ENCODE measurements at regions not wholly inside any gene's neighbourhood (a gene's known extent, or its start where the extent isn't known, plus 50 kb on each side); places are given as distances from the start of the nearest gene placed in this dataset.

GRCh38 chr9:135343136-135343535 lies 136.4 kb upstream of the PPP1R26 start:
- Histone ChIP-seq H3K27ac (ENCODE audit: low read length) (no peak overlapping the region), H3K9me3 (ENCODE audit: control insufficient read depth, insufficient read depth, low read depth, low read length) (no peaks in the 10 kb centered on the region), H3K4me3 (ENCODE audit: low read depth in 2 of 2, low read length in 2 of 2) (no peak overlapping the region), H3K4me1 (ENCODE audit: control insufficient read depth, insufficient read depth, low read length) (no peaks in the 10 kb centered on the region), H3K27me3 (ENCODE audit: control insufficient read depth, insufficient read depth, low read length) (no peaks in the 10 kb centered on the region; the same call in 1 of the 2 replicates), H3K36me3 (ENCODE audit: control insufficient read depth, insufficient read depth, low read length) (no peaks in the 10 kb centered on the region)
- DNase-seq (ENCODE audit: low read depth, low spot score) (no peak), ATAC-seq (no peak)
- CTCF ChIA-PET, result no interaction called here
- BruUV-seq (replicated peaks), result no TSS peak
- in situ Hi-C loops (cut with HindIII; ENCODE audit: low pct_unique_long_range_greater_than_20kb, low sequenced_read_pairs), result no loop called here
- intact Hi-C loops (cut with micrococcal nuclease; ENCODE audit: unreplicated experiment), result loop anchor here (5.0 kb wide), 2 partner anchors 69 to 256 kb away; partner anchors contain the start of gene OLFM1
- POLR2A ChIA-PET, result no interaction called here
- TF ChIP-seq POLR2AphosphoS5 (IDR thresholded peaks at IDR 0.05; ENCODE audit: low read depth, low read length), result no peak
- TF ChIP-seq SIN3A (IDR thresholded peaks at IDR 0.05; ENCODE audit: borderline replicate concordance, insufficient read depth, low read depth, low read length), result no peak

GRCh38 chr9:135343837-135344522 lies 135.6 kb upstream of the PPP1R26 start:
- no peaks in the 10 kb centered on the region for H3K36me3 ChIP-seq (ENCODE audit: control insufficient read depth, insufficient read depth, low read length)
- no peaks in the 10 kb centered on the region for H3K9me3 ChIP-seq (ENCODE audit: control insufficient read depth, insufficient read depth, low read depth, low read length)
- no peaks in the 10 kb centered on the region for H3K4me1 ChIP-seq (ENCODE audit: control insufficient read depth, insufficient read depth, low read length)
- POLR2A ChIA-PET, result no interaction called here
- in situ Hi-C loops (cut with HindIII; ENCODE audit: low pct_unique_long_range_greater_than_20kb, low sequenced_read_pairs) (no loop called here), intact Hi-C loops (cut with micrococcal nuclease; ENCODE audit: unreplicated experiment) (loop anchor here (5.0 kb wide), 2 partner anchors 68 to 257 kb away; partner anchors contain the start of gene OLFM1)
- H3K4me3 ChIP-seq (ENCODE audit: low read depth in 2 of 2, low read length in 2 of 2), result no peak overlapping the region
- H3K27ac ChIP-seq (ENCODE audit: low read length), result no peak overlapping the region
- DNase-seq (ENCODE audit: low read depth, low spot score) (peak; percentile 10), ATAC-seq (peak; percentile 89)
- BruUV-seq (replicated peaks), result no TSS peak
- CTCF ChIA-PET, result no interaction called here
- TF ChIP-seq POLR2AphosphoS5 (IDR thresholded peaks at IDR 0.05; ENCODE audit: low read depth, low read length), result no peak
- peak; percentile 92 for TF ChIP-seq CTCF (IDR thresholded peaks at IDR 0.05)
- H3K27me3 ChIP-seq (ENCODE audit: control insufficient read depth, insufficient read depth, low read length), result no peaks in the 10 kb centered on the region; the same call in 1 of the 2 replicates

- Histone ChIP-seq H3K27me3 (ENCODE audit: control insufficient read depth, insufficient read depth, low read length) (no peaks in the 10 kb centered on the region; the same call in 1 of the 2 replicates), H3K4me1 (ENCODE audit: control insufficient read depth, insufficient read depth, low read length) (no peaks in the 10 kb centered on the region), H3K36me3 (ENCODE audit: control insufficient read depth, insufficient read depth, low read length) (no peaks in the 10 kb centered on the region), H3K9me3 (ENCODE audit: control insufficient read depth, insufficient read depth, low read depth, low read length) (no peaks in the 10 kb centered on the region), H3K4me3 (ENCODE audit: low read depth in 2 of 2, low read length in 2 of 2) (no peak overlapping the region), H3K27ac (ENCODE audit: low read length) (no peak overlapping the region)
- no peak for DNase-seq (ENCODE audit: low read depth, low spot score)
- CTCF ChIA-PET, result no interaction called here
- ATAC-seq, result no peak
- no TSS peak for BruUV-seq (replicated peaks)
- POLR2A ChIA-PET, result no interaction called here
- in situ Hi-C loops (cut with HindIII; ENCODE audit: low pct_unique_long_range_greater_than_20kb, low sequenced_read_pairs) (no loop called here), intact Hi-C loops (cut with micrococcal nuclease; ENCODE audit: unreplicated experiment) (loop anchor here (5.0 kb wide), 2 partner anchors 68 to 257 kb away; partner anchors contain the start of gene OLFM1)
- TF ChIP-seq POLR2AphosphoS5 (IDR thresholded peaks at IDR 0.05; ENCODE audit: low read depth, low read length) (no peak), TCF7L2 (IDR thresholded peaks at IDR 0.05; ENCODE audit: low read depth, low read length) (no peak), CTCF (IDR thresholded peaks at IDR 0.05) (no peak), REST (IDR thresholded peaks at IDR 0.05; ENCODE audit: insufficient read depth in 1 of 2, low read depth in 2 of 2, low read length in 1 of 2) (no peak), SIN3A (IDR thresholded peaks at IDR 0.05; ENCODE audit: borderline replicate concordance, insufficient read depth, low read depth, low read length) (no peak)
These were observed 135.1 kb upstream of the PPP1R26 start for GRCh38 chr9:135344523-135344901.
